Duodenal mucosa (tissue), 2 donors: ENCODE measurements at regions not wholly inside any gene's neighbourhood (a gene's known extent, or its start where the extent isn't known, plus 50 kb on each side); places are given as distances from the start of the nearest gene placed in this dataset.

Source experiments
- H3K27ac ChIP-seq: one replicate; pipeline ENCODE4 v1.7.0; 2013; ENCODE audit warnings: low read depth, low read length
- H3K27me3 ChIP-seq, 2 donors: one replicate each; pipeline ENCODE4 v1.7.0; 2013; ENCODE audit warnings: low read length in 2 of 2, control low read depth in 1 of 2; ENCODE audit not compliant: insufficient read depth in 2 of 2, control insufficient read depth in 1 of 2
- H3K36me3 ChIP-seq, 2 donors: one replicate each; pipeline ENCODE4 v1.7.0; 2013; ENCODE audit warnings: low read length in 2 of 2, control low read depth in 1 of 2; ENCODE audit not compliant: insufficient read depth in 2 of 2, control insufficient read depth in 1 of 2
- H3K4me1 ChIP-seq, 2 donors: one replicate each; pipeline ENCODE4 v1.7.0; 2013; ENCODE audit warnings: low read length in 2 of 2, control low read depth in 1 of 2; ENCODE audit not compliant: insufficient read depth in 2 of 2, control insufficient read depth in 1 of 2
- H3K4me3 ChIP-seq, 2 donors: one replicate each; pipeline ENCODE4 v1.7.0; 2013; ENCODE audit warnings: low read length in 2 of 2, low read depth in 1 of 2
- H3K9ac ChIP-seq, 2 donors: one replicate each; pipeline ENCODE4 v1.7.0; 2013; ENCODE audit warnings: low read length in 2 of 2, low read depth in 1 of 2
- H3K9me3 ChIP-seq, 2 donors: one replicate each; pipeline ENCODE4 v1.7.0; 2013; ENCODE audit warnings: low read length in 2 of 2, control low read depth in 1 of 2; ENCODE audit not compliant: control insufficient read depth in 1 of 2

- no peaks in the 10 kb centered on the region for H3K27me3 ChIP-seq
- no peaks in the 10 kb centered on the region for H3K9me3 ChIP-seq
- no peaks in the 10 kb centered on the region for H3K36me3 ChIP-seq
- H3K4me3 ChIP-seq: no peak overlapping the region
- H3K4me1 ChIP-seq: no peaks in the 10 kb centered on the region
- no peak overlapping the region for H3K9ac ChIP-seq
- no peak overlapping the region for H3K27ac ChIP-seq
Observed at GRCh38 chr5:158544388-158545339, 555.1 kb downstream of the EBF1 start.

- no peak overlapping the region for H3K27ac ChIP-seq
- H3K9ac ChIP-seq: no peak overlapping the region
- no peaks in the 10 kb centered on the region for H3K4me1 ChIP-seq
- H3K9me3 ChIP-seq: no peaks in the 10 kb centered on the region
- H3K4me3 ChIP-seq: no peak overlapping the region
- no peaks in the 10 kb centered on the region for H3K36me3 ChIP-seq
- no peaks in the 10 kb centered on the region for H3K27me3 ChIP-seq
Observed at GRCh38 chr5:158543539-158544387, 556.0 kb downstream of the EBF1 start.

- Histone ChIP-seq H3K4me3 (no peak overlapping the region), H3K36me3 (no peaks in the 10 kb centered on the region), H3K9me3 (no peaks in the 10 kb centered on the region), H3K27me3 (peaks cover 0 to 5% of the 10 kb centered on the region in 2 donors), H3K9ac (no peak overlapping the region), H3K27ac (no peak overlapping the region), H3K4me1 (no peaks in the 10 kb centered on the region)
Observed at GRCh38 chr5:158541536-158542297, 558.0 kb downstream of the EBF1 start.

GRCh38 chr5:158538506-158539074, 561.1 kb downstream of the EBF1 start:
- H3K4me3 ChIP-seq: no peak overlapping the region
- H3K9me3 ChIP-seq: no peaks in the 10 kb centered on the region
- H3K36me3 ChIP-seq: no peaks in the 10 kb centered on the region
- peaks cover 0 to 5% of the 10 kb centered on the region in 2 donors for H3K27me3 ChIP-seq
- no peak overlapping the region for H3K9ac ChIP-seq
- no peak overlapping the region for H3K27ac ChIP-seq
- no peaks in the 10 kb centered on the region for H3K4me1 ChIP-seq

- Histone ChIP-seq H3K9me3 (no peaks in the 10 kb centered on the region), H3K36me3 (no peaks in the 10 kb centered on the region), H3K4me3 (no peak overlapping the region), H3K27me3 (peaks cover 0 to 5% of the 10 kb centered on the region in 2 donors), H3K27ac (no peak overlapping the region), H3K9ac (no peak overlapping the region), H3K4me1 (no peaks in the 10 kb centered on the region)
Observed at GRCh38 chr5:158537366-158537765, 562.4 kb downstream of the EBF1 start.

GRCh38 chr5:158534203-158534602, 565.5 kb downstream of the EBF1 start:
- no peak overlapping the region for H3K9ac ChIP-seq
- no peaks in the 10 kb centered on the region for H3K4me1 ChIP-seq
- H3K9me3 ChIP-seq: no peaks in the 10 kb centered on the region
- no peak overlapping the region for H3K4me3 ChIP-seq
- peaks cover 0 to 5% of the 10 kb centered on the region in 2 donors for H3K27me3 ChIP-seq
- H3K27ac ChIP-seq: no peak overlapping the region
- H3K36me3 ChIP-seq: no peaks in the 10 kb centered on the region

GRCh38 chr5:158532739-158533138, 567.0 kb downstream of the EBF1 start:
- Histone ChIP-seq H3K36me3 (no peaks in the 10 kb centered on the region), H3K9ac (no peak overlapping the region), H3K4me3 (no peak overlapping the region), H3K27ac (no peak overlapping the region), H3K27me3 (peaks cover 0 to 5% of the 10 kb centered on the region in 2 donors), H3K9me3 (no peaks in the 10 kb centered on the region), H3K4me1 (no peaks in the 10 kb centered on the region)

GRCh38 chr5:158531860-158532259, 567.9 kb downstream of the EBF1 start:
- Histone ChIP-seq H3K27ac (no peak overlapping the region), H3K9ac (no peak overlapping the region), H3K9me3 (no peaks in the 10 kb centered on the region), H3K36me3 (no peaks in the 10 kb centered on the region), H3K27me3 (no peaks in the 10 kb centered on the region), H3K4me1 (no peaks in the 10 kb centered on the region), H3K4me3 (no peak overlapping the region)

GRCh38 chr5:158530115-158530514, 569.6 kb downstream of the EBF1 start:
- Histone ChIP-seq H3K9ac (no peak overlapping the region), H3K27ac (no peak overlapping the region), H3K4me1 (no peaks in the 10 kb centered on the region), H3K9me3 (no peaks in the 10 kb centered on the region), H3K4me3 (no peak overlapping the region), H3K27me3 (no peaks in the 10 kb centered on the region), H3K36me3 (no peaks in the 10 kb centered on the region)
